MG63 (cell line): ENCODE measurements at regions not wholly inside any gene's neighbourhood (a gene's known extent, or its start where the extent isn't known, plus 50 kb on each side); places are given as distances from the start of the nearest gene placed in this dataset.

Source experiments
- DNase-seq: peaks from one replicate; pipeline ENCODE4 v3.0.0-alpha.2; 2020
- H3K27me3 ChIP-seq: fragments of 250-450 bp; sonication (Bioruptor Pico); 2 replicates; pipeline ENCODE4 v1.5.1; 2020; ENCODE audit warnings: mild to moderate bottlenecking, moderate library complexity
- H3K36me3 ChIP-seq: fragments of 250-450 bp; sonication (Bioruptor Pico); 2 replicates; pipeline ENCODE4 v1.5.1; 2020; ENCODE audit warnings: mild to moderate bottlenecking, moderate library complexity
- H3K4me3 ChIP-seq: fragments of 250-450 bp; sonication (Bioruptor Pico); 2 replicates; pipeline ENCODE4 v1.5.1; 2020; ENCODE audit warnings: mild to moderate bottlenecking, moderate library complexity
- H3K9me3 ChIP-seq: fragments of 250-450 bp; sonication (Bioruptor Pico); 2 replicates; pipeline ENCODE4 v1.5.1; 2020; ENCODE audit warnings: mild to moderate bottlenecking, moderate library complexity

- DNase-seq, result no peak
- no peak overlapping the region for H3K4me3 ChIP-seq
- no peaks in the 10 kb centered on the region for H3K9me3 ChIP-seq
- no peaks in the 10 kb centered on the region for H3K27me3 ChIP-seq
- no peaks in the 10 kb centered on the region for H3K36me3 ChIP-seq
Observed at GRCh38 chr16:85436207-85436606, 176.9 kb upstream of the GSE1 start.

- no peaks in the 10 kb centered on the region for H3K36me3 ChIP-seq
- DNase-seq, result no peak
- H3K9me3 ChIP-seq, result no peaks in the 10 kb centered on the region
- no peak overlapping the region for H3K4me3 ChIP-seq
- H3K27me3 ChIP-seq, result no peaks in the 10 kb centered on the region
Observed at GRCh38 chr16:85436636-85437165, 176.4 kb upstream of the GSE1 start.

DNA sequence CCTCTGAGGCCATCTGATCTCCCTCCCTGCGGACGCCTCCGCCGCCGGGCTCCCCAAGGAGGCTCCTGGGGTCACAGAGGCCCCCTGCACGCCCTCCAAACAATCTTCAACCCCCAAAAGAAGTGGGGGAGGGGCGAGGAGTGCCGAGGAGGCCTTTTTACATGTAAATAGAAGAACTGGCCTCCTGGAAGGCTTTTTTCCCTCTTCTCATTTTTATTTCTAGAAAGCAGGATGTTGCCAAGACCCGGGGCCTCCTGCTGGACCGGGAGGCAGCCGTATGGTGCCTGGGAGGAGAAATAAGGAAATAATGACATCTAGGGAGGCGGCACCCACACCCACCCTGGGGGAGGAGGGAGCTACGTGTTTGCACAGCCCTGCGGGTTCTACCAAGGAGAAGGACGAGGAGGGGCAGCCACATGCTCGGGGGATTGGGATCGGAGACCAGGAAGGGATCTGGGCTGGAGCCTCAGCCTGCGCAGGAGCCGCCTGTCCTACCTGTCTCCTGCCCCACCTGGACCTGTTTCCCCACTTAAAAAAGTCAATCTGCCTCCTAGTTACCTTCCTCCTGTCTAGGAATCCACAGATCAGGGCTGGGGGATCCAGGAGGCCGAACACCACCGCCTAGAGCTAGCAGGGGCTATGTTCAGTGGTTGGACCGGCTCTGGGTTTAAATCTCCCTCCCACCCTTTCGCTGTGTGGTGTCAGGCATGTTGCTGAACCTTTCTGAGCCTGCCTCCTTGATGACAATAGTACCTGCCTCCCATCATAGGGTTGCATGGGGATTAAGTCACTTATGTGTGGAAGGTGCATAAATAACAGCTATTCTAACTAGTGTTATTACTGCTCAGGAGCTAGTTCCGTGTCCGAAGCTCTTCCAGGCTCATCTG lies 175.7 kb upstream of the GSE1 start:
- H3K27me3 ChIP-seq, result no peaks in the 10 kb centered on the region
- no peak for DNase-seq
- no peaks in the 10 kb centered on the region for H3K36me3 ChIP-seq
- no peak overlapping the region for H3K4me3 ChIP-seq
- H3K9me3 ChIP-seq, result no peaks in the 10 kb centered on the region

DNA sequence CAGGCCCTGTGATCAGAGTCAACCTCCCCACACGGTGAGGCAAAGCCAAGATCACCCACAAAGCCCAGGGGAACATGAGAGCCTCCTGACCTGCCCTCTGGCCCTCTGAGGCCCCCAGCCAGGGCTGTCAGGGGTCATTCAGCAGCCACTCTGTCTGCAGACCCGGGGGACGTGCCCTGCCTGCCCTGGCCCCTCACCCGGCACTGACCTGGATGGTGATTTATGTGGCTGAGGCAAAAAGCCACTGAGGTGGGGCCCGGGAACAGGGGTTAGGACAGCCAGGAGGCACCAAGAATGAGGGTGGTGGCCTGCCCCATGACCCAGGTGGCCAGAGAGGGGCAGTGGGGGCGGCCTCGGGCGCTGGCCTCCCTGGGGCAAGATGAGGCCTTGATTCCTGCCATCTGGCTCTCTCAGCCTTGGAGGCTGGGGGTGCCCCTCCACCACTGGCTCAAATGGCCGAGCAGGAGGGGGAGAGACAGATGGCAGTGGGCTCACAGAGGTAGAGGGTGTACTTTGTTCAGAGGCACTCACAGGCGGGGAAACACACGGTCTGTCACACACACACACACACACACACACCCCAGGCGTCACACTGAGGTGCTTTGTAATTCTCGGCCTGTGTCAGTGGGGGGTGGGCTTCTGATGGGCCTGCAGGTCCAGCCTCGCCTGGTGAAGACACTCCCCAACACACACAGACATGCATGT lies 174.0 kb upstream of the GSE1 start:
- Histone ChIP-seq H3K27me3 (no peaks in the 10 kb centered on the region), H3K36me3 (no peaks in the 10 kb centered on the region), H3K9me3 (no peaks in the 10 kb centered on the region), H3K4me3 (no peak overlapping the region)
- DNase-seq, result no peak

GRCh38 chr16:85440744-85441143 lies 172.4 kb upstream of the GSE1 start:
- H3K36me3 ChIP-seq, result no peaks in the 10 kb centered on the region
- no peak overlapping the region for H3K4me3 ChIP-seq
- DNase-seq, result no peak
- no peaks in the 10 kb centered on the region for H3K27me3 ChIP-seq
- H3K9me3 ChIP-seq, result no peaks in the 10 kb centered on the region

DNA sequence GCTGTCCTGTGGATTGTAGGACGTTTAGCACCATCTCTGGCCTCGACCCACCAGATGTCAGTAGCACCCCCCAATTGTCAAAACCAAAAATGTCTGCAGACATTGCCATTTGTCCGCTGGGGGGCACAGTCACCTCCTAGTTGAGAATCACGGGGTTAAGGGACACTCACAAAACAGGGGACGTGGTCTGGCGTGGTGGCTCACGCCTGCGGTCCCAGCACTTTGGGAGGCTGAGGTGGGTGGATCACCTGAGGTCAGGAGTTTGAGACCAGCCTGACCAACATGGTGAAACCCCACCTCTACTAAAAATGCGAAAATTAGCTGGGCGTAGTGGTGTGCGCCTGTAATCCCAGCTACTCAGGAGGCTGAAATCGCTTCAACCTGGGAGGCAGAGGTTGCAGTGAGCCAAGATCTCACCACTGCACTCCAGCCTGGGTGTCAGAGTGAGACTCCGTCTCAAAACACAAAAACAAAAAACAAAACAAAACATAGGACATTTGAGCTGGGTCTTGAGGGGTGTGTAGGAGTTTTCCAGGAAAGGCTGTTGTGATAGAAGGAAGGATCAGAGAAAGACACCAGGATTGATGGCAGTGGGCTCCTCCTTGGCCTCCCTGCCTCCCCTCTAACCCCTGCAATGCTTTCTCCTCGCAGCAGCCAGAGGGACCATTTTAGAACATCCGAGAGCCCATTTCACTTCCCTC lies 171.8 kb upstream of the GSE1 start:
- H3K27me3 ChIP-seq, result no peaks in the 10 kb centered on the region
- no peak for DNase-seq

GRCh38 chr16:85441890-85442670 lies 171.0 kb upstream of the GSE1 start:
- H3K36me3 ChIP-seq, result no peaks in the 10 kb centered on the region
- H3K27me3 ChIP-seq, result no peaks in the 10 kb centered on the region
- no peak for DNase-seq
- H3K9me3 ChIP-seq, result no peaks in the 10 kb centered on the region
- no peak overlapping the region for H3K4me3 ChIP-seq

More for the DNA sequence above, 171.8 kb upstream of the GSE1 start:
- H3K9me3 ChIP-seq, result no peaks in the 10 kb centered on the region
- H3K4me3 ChIP-seq, result no peak overlapping the region
- H3K36me3 ChIP-seq, result no peaks in the 10 kb centered on the region

- Histone ChIP-seq H3K4me3 (no peak overlapping the region), H3K9me3 (no peaks in the 10 kb centered on the region), H3K27me3 (no peaks in the 10 kb centered on the region), H3K36me3 (no peaks in the 10 kb centered on the region)
- DNase-seq, result no peak
Observed at GRCh38 chr16:85443116-85443515, 170.0 kb upstream of the GSE1 start.

DNA sequence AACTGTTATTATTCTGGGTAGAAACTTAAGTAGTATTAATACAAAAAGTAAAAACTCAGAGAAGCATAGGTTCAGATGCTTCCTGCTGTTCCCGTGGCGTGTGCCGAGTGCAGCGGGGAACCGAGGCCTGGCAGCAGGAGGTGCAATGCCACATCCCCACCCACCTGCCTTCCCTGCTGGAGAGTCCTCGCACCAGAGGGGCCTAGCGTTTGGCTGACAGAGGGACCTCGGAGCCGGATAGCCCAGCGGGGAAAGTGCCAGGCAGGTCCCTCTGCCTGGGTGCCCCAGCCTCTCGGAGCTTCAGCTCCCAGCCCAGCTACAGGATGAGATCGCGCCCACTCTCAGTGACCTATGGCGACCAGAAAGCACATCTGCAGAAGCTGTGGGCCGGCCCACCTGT lies 169.6 kb upstream of the GSE1 start:
- H3K4me3 ChIP-seq, result no peak overlapping the region
- no peak for DNase-seq
- no peaks in the 10 kb centered on the region for H3K36me3 ChIP-seq
- no peaks in the 10 kb centered on the region for H3K27me3 ChIP-seq
- no peaks in the 10 kb centered on the region for H3K9me3 ChIP-seq

- H3K36me3 ChIP-seq, result no peaks in the 10 kb centered on the region
- no peak overlapping the region for H3K4me3 ChIP-seq
- no peaks in the 10 kb centered on the region for H3K27me3 ChIP-seq
- H3K9me3 ChIP-seq, result no peaks in the 10 kb centered on the region
- DNase-seq, result no peak
Observed at GRCh38 chr16:85445064-85445778, 167.9 kb upstream of the GSE1 start.

- Histone ChIP-seq H3K4me3 (no peak overlapping the region), H3K27me3 (no peaks in the 10 kb centered on the region), H3K9me3 (no peaks in the 10 kb centered on the region), H3K36me3 (no peaks in the 10 kb centered on the region)
- no peak for DNase-seq
Observed at GRCh38 chr16:85445779-85446222, 167.3 kb upstream of the GSE1 start.

DNA sequence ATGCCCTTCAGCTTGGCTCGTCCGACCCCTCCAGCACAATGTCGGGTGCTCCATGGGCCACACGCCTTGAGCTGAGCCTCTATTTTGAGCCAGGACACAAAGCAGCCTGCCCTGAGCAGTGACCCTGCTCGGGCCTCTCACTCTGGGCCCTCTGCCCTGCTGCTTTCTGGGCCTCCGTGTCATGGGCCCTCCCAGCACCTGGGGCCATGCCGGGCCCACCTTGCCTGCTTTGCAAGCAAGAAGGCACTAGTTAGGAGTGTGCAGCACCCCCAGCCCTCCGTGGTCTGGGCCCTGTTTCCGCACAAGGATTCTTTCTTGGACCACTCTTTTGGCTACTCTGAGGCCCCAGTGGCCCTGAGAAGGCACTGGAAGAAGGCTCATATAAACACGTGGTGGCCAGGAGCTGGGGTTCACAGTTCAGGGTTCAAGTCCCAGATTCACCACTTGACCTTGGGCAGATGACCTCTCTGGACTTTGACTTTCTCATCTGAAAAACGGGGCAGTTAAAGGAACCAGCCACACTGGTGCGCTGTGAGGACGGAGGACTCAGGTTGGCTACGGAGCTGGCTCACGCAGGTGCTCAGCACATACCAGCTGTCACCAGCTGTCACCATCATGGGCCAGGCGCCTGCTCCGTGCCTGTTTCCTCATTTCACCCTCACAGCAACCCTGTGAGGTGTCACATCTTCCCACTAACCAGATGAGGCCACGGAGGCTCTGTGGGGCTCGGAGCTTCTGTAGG lies 166.0 kb upstream of the GSE1 start:
- Histone ChIP-seq H3K36me3 (no peaks in the 10 kb centered on the region), H3K4me3 (no peak overlapping the region), H3K9me3 (no peaks in the 10 kb centered on the region), H3K27me3 (no peaks in the 10 kb centered on the region)
- DNase-seq, result no peak

GRCh38 chr16:85447693-85448313 lies 165.3 kb upstream of the GSE1 start:
- no peaks in the 10 kb centered on the region for H3K36me3 ChIP-seq
- H3K4me3 ChIP-seq, result no peak overlapping the region
- no peaks in the 10 kb centered on the region for H3K27me3 ChIP-seq
- no peak for DNase-seq
- no peaks in the 10 kb centered on the region for H3K9me3 ChIP-seq

GRCh38 chr16:85448557-85449190 lies 164.4 kb upstream of the GSE1 start:
- no peak for DNase-seq
- Histone ChIP-seq H3K9me3 (no peaks in the 10 kb centered on the region), H3K36me3 (no peaks in the 10 kb centered on the region), H3K4me3 (no peak overlapping the region), H3K27me3 (no peaks in the 10 kb centered on the region)
